Renal pelvis (tissue), 1 donor: ENCODE measurements at regions not wholly inside any gene's neighbourhood (a gene's known extent, or its start where the extent isn't known, plus 50 kb on each side); places are given as distances from the start of the nearest gene placed in this dataset.

ENCODE experiments used
- DNase-seq: peaks from one replicate; pipeline ENCODE4 v3.0.0-alpha.2; 2013

DNA sequence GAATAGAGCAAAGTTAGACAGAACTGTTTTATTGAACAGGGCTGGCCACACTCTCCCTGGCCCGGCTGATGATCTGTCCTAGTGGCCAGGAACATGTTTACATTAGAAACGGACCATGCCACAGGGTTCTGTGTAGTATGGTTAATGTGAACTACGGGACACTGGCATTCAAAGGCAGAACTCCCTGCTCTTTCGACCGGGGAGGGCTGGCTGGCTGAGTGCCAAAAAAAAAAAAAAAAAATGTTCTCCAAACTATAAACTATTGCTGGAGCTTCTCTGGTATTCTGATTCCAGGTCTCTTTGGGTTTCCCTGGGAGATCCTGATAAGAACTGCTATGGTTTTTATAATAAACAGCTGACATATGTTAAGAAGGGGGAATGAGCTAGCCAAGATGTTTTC lies 1262.6 kb upstream of the SORCS1 start:
- DNase-seq: no peak

DNA sequence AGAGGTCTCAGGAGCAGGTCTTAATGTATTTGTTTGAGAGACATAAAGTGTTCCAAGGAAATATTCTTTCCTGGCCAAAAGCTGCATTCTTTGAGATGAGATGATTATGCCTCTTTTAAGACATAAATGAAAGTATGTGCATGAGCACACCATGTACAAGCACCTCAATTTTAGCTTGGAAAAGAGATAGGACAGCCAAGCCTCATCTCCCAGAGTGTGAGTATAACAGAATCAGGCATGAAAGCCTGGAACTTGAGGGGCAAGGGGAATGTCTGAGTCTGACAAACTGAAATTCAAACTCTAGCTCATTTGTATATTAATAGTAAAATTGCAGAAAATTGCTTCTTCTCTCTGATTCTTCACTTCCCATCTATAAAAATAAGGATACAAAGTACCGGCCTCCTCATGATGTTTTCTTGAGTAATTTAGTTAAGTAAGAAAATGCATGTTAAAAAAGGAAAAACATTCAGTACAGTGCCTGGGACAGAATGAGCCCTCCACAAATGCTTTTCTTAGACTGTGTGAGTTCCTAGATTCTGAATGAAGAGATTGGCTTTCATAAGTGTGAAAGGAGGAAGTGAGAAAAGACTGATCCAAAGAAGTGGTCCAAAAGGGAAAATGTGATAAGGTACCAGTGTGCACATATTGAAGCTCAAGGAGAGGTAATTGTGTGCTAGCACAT lies 1260.9 kb upstream of the SORCS1 start:
- no peak for DNase-seq

DNA sequence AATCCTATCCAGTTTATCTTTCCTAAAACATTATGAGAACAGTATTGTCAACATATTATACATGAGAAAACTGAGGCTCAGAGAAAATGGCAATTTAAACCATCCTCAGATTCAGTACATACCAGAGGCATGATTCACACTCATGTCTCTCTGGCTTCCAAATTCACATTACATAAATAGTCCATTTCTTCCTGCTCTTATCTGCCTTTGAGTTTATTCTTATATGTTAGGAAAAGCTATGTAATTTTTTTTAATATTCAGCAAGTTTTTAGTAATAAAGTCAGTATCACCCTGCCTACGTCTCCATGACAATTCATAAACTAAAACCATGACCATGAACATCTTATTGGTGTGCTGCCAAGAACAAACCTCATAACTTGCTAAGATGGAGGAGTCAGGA lies 1260.2 kb upstream of the SORCS1 start:
- no peak for DNase-seq

GRCh38 chr10:108422286-108422685 lies 1257.8 kb upstream of the SORCS1 start:
- DNase-seq: no peak

DNA sequence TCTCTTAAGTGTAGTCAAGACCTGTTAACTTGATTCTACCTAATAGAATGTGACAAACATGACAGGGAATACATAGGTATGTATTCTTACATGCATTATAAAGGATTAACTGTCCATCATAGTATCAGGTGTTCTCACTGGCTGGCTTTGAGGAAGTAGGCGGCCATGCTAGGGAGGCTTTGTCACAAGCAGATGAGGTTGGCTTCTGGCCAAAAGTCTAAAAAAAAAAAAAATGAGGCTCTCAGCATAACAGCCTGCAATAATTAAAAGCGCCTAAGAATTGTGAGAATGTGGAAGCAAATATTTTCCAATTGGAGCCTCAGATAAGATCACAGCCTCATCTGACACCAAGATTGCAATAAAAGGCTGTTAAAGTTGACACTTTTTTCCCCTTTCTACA lies 1256.8 kb upstream of the SORCS1 start:
- no peak for DNase-seq

DNA sequence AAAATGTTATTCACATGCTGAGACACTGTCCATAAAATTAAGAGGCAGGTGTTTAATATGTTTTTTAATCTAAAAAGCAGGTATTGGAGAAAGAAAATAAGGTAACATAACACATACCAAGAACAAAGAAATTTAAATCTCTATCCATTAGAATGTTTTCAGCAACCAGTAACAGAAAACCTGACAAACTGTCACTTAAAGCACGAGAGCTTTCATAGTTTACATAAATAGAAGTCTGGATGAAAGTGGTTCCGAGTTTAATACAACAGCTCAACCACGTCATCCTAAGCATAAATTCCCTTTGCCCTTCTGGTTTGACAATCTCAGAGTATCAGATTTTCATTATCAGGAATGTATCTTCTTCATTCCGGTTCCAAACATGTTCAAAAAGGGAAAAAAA lies 1249.4 kb upstream of the SORCS1 start:
- DNase-seq: no peak

DNA sequence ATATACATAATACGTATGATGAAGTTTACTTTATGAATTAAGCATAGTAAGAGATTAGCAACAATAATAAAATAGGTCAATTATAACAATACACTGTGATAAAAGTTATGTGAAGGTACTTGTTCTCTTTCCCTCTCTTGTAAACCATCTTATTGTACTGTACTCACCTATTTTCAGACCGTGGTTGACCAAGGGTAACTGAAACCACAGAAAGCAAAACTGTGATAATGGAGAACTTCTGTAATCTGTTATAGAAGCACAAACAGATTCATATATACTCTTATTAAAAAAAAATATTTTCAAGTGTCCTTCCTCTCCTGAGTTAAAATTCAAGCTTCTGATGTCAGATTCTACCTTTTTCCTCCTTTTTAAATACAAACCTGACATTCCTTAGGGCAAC lies 1247.8 kb upstream of the SORCS1 start:
- no peak for DNase-seq

GRCh38 chr10:108411894-108412293 lies 1247.4 kb upstream of the SORCS1 start:
- no peak for DNase-seq

- no peak for DNase-seq
Measured at GRCh38 chr10:108411206-108411605, 1246.7 kb upstream of the SORCS1 start.

- DNase-seq: no peak
Measured at GRCh38 chr10:108410236-108410635, 1245.7 kb upstream of the SORCS1 start.

DNA sequence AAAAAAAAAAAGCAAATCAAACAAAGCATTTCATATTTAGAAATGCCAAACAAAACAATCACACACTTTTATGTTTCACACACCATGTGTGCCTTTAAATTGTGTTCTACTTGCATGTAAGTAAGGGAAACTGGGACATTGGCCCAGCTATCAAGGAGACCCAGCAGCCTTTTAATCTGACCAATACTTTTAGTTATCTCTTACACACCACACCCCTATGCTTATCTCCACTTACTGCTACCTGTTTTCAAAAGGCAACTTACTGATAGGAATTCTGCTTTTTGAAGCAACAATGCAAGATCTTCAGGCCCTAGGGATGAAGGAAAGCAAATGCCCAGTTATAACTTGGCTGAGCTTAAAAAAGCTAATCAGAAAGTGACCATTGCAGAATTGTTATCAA lies 1244.8 kb upstream of the SORCS1 start:
- DNase-seq: no peak

DNA sequence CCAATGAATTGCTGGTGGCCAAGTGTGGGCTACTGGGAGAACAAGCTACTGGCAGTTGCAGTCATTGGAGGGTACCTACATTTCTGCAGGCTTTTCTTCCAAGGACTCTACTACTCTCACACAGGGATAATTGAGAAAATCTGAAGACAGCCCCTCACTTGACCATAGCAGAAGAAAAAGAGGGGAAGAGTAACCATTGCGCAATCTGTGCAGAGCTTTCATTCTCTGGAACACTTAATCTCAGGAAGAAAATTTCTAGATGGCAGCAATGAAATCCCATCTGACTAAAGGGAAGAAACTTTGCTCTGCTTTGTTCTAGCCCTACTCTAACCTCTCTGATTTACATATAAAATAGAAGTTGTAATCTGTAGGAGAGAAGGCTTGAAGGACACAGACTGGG lies 1239.6 kb upstream of the SORCS1 start:
- no peak for DNase-seq

GRCh38 chr10:108399465-108399864 lies 1235.0 kb upstream of the SORCS1 start:
- DNase-seq: no peak

- no peak for DNase-seq
Measured at GRCh38 chr10:108393089-108393488, 1228.6 kb upstream of the SORCS1 start.

- DNase-seq: no peak
Measured at GRCh38 chr10:108392286-108392685, 1227.8 kb upstream of the SORCS1 start.

- DNase-seq: no peak
Measured at GRCh38 chr10:108388706-108389105, 1224.2 kb upstream of the SORCS1 start.

- no peak for DNase-seq
Measured at GRCh38 chr10:108385963-108386362, 1221.5 kb upstream of the SORCS1 start.

DNA sequence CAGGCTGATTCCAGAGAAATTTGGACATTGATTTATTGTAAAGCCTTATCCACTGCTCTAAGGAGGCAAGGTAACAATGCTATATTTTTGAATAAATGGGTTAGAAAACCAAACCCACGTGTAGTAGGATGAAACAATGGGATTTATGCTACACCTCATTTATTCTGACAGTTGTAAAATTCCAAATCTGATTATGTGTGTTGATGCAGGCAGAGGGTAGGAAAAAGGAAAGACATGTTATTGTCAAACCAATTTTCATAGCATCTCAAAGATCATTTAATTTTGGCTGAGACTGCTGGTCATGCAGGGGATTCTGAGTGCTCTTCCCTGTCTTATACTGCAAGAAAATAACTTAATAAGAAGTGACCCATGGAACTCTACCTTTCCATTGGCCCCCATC lies 1219.9 kb upstream of the SORCS1 start:
- DNase-seq: no peak

- DNase-seq: no peak
Measured at GRCh38 chr10:108378779-108379178, 1214.3 kb upstream of the SORCS1 start.

- no peak for DNase-seq
Measured at GRCh38 chr10:108375691-108376090, 1211.2 kb upstream of the SORCS1 start.

- no peak for DNase-seq
Measured at GRCh38 chr10:108374991-108375390, 1210.5 kb upstream of the SORCS1 start.

- no peak for DNase-seq
Measured at GRCh38 chr10:108365541-108365940, 1201.0 kb upstream of the SORCS1 start.

DNA sequence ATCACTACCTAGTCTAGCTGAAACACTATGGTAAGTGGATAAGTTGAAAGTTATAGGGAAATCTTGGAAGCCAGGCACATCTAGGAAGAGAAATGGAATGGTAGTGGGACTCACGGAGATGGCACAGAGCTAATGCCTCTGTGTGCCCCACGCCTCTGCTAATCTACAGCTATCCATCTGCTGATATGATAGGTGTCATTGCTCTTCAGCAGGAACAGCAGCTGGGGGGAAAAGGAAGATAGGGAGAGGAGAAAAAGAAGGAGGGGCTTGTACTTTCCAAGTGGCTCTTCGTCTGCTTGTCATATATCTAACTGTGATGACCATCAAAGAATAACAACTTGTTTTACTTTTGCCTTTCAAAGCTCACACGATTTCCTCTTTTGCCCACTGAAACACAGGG lies 1199.1 kb upstream of the SORCS1 start:
- no peak for DNase-seq

- DNase-seq: no peak
Measured at GRCh38 chr10:108362961-108363360, 1198.5 kb upstream of the SORCS1 start.

GRCh38 chr10:108362296-108362695 lies 1197.8 kb upstream of the SORCS1 start:
- no peak for DNase-seq
